Retinal pigment epithelial cell (primary cell): ENCODE measurements at regions not wholly inside any gene's neighbourhood (a gene's known extent, or its start where the extent isn't known, plus 50 kb on each side); places are given as distances from the start of the nearest gene placed in this dataset.
"Not testable (repeated sequence)": the region's sequence is repeated elsewhere in the genome, so short reads cannot be mapped to it uniquely, and the experiment has no call there.

Source experiments
- DNase-seq: peaks from one replicate; pipeline ENCODE4 v3.0.0-alpha.2; 2010; ENCODE audit warnings: low read depth
- H3K4me3 ChIP-seq: 2 replicates; pipeline ENCODE4 v1.5.1; 2011; ENCODE audit warnings: mild to moderate bottlenecking, low read length, control low read depth, moderate library complexity
- CTCF ChIP-seq: conservative IDR thresholded peaks from 2 replicates; pipeline ENCODE4 v1.5.1; 2011; ENCODE audit warnings: low read depth, low read length, control low read depth, inconsistent platforms

GRCh38 chr20:23294166-23294565 is 56.4 kb upstream of the NXT1 start:
- H3K4me3 ChIP-seq = no peak overlapping the region
- TF ChIP-seq CTCF = no peak
- DNase-seq = no peak

GRCh38 chr20:23293689-23294088 is 56.9 kb upstream of the NXT1 start:
- H3K4me3 ChIP-seq = no peak overlapping the region
- no peak for TF ChIP-seq CTCF
- DNase-seq = no peak

DNA sequence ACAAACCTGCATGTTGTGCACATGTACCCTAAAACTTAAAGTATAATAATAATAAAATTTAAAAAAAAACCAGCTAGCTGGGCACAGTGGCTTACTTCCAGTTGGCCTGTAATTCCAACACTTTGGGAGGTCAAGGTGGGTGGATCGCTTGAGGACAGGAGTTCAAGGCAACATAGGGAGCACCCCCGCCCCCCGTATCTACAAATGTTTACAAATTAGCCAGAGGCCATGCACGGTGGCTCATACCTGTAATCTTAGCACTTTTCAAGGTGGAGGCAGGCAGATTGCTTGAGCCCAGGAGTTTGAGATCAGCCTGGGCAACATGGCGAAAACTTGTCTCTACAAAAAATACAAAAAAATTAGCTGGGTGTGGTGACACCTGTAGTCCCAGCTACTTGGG is 58.3 kb upstream of the NXT1 start:
- H3K4me3 ChIP-seq = not testable (repeated sequence)

GRCh38 chr20:23291575-23292240 is 58.9 kb upstream of the NXT1 start:
- H3K4me3 ChIP-seq = no peak overlapping the region
- DNase-seq = no peak
- TF ChIP-seq CTCF = no peak

More for the DNA sequence above, 58.3 kb upstream of the NXT1 start:
- DNase-seq = not testable (repeated sequence)

DNA sequence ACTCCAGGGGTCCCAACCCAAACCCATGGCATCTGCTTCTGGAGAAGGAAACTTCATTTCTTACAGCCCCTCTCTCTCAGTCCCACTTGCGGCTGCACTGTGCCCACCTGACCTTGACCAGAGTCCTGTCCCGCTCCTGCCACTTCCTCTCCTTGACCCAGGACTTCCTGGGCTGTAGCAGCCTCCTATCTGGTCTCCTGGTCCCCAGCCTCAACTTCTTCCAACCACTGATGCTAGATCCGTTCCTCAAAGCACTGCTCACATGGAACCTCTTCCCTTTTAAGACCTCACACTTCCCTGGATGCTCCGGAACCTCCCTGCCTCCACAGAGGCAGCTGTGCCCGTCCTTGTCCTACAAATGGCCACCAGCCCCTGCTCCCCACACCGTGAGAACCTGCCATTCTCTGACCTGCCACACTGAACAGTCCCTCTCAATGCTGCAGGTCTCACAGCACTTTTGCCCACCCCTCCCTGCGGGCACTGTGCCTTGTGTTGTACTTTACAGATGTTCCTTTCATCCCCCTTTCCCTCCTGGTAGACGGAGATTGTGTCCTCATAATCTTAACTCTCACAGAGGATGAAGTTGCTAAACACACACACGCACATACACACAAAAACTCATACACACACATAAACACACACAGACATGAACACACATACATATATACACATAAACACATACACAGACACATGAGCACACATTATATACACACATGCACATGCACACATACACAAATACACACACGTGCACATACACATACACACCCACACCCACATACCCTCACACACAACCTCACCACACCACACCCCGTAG is 59.6 kb upstream of the NXT1 start:
- no peak overlapping the region for H3K4me3 ChIP-seq
- no peak for TF ChIP-seq CTCF
- no peak for DNase-seq

GRCh38 chr20:23289724-23290395 is 60.7 kb upstream of the NXT1 start:
- H3K4me3 ChIP-seq = no peak overlapping the region
- TF ChIP-seq CTCF = no peak
- no peak for DNase-seq

- TF ChIP-seq CTCF = no peak
- no peak for DNase-seq
- no peak overlapping the region for H3K4me3 ChIP-seq
Measured at GRCh38 chr20:23289249-23289648, 61.3 kb upstream of the NXT1 start.
